Panc1 (cell line): ENCODE measurements at regions not wholly inside any gene's neighbourhood (a gene's known extent, or its start where the extent isn't known, plus 50 kb on each side); places are given as distances from the start of the nearest gene placed in this dataset.

Experiments
- CTCF ChIP-seq: fragments of 450-650 bp; IDR thresholded peaks from 2 replicates; pipeline ENCODE4 v1.5.1; 2017; ENCODE audit warnings: mild to moderate bottlenecking
- SIN3A ChIP-seq: IDR thresholded peaks from 2 replicates; pipeline ENCODE4 v1.6.1; 2012; ENCODE audit warnings: low read depth, mild to moderate bottlenecking, low read length, moderate library complexity, borderline replicate concordance; ENCODE audit not compliant: insufficient read depth

DNA sequence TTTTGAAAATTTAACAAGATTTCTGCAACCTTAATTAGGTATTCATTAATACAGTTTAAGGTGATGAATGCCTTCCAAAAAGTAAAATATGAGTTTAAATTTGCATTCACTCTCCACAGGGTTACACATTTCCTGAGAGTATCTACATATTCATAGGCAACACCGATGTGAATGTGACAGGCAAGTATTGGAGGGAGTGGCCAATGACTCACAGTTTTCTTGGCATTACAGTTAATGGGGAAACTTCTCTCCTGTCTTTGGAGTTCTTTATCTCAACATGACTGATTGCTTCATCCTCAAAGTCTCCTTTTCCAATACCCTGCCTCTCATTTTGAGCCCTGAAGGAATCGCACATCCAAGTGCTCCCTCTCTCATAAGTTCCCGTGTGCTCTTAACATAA is 181.9 kb upstream of the CHL1 start:
- TF ChIP-seq CTCF (no peak), SIN3A (no peak)
